ENCODE measurements at regions not wholly inside any gene's neighbourhood (a gene's known extent, or its start where the extent isn't known, plus 50 kb on each side); places are given as distances from the start of the nearest gene placed in this dataset.

GRCh38 chr10:23718946-23719345, 280.1 kb downstream of the OTUD1 start:
- no peak for TF ChIP-seq POLR2A (IDR thresholded peaks at IDR 0.05; ENCODE audit: low read depth, low read length)
- no peak for TF ChIP-seq EZH2 (IDR thresholded peaks at IDR 0.05; ENCODE audit: borderline replicate concordance, low read depth, low read length, severe bottlenecking)
- no peak for TF ChIP-seq GATA2 (IDR thresholded peaks at IDR 0.05; ENCODE audit: insufficient read depth, insufficient read length, low read depth, low read length)
- TF ChIP-seq FOS (IDR thresholded peaks at IDR 0.05; ENCODE audit: borderline replicate concordance, insufficient read depth, low read length) = no peak
- no peak for TF ChIP-seq JUN (IDR thresholded peaks at IDR 0.05; ENCODE audit: borderline replicate concordance, insufficient read depth, insufficient read length, low read depth)
- TF ChIP-seq CTCF (IDR thresholded peaks at IDR 0.05; ENCODE audit: extremely low read depth in 1 of 2, insufficient read depth in 1 of 2, low read depth in 1 of 2, low read length in 2 of 2) = no peak
- no peak for TF ChIP-seq MYC (IDR thresholded peaks at IDR 0.05; ENCODE audit: low read depth, low read length)
- TF ChIP-seq POLR2AphosphoS5 (IDR thresholded peaks at IDR 0.05; ENCODE audit: insufficient read depth, low read depth, low read length) = no peak
- TF ChIP-seq MAX (IDR thresholded peaks at IDR 0.05; ENCODE audit: insufficient read depth, insufficient read length) = no peak
- H3K4me3 ChIP-seq (replicated peaks in 1 of 3; ENCODE audit: insufficient read depth in 1 of 3, low read depth in 1 of 3, low read length in 3 of 3) = no peak overlapping the region
- no peaks in the 10 kb centered on the region for H3K9me1 ChIP-seq (replicated peaks; ENCODE audit: control insufficient read depth, extremely low read depth, insufficient read depth, low read length)
- CTCF ChIA-PET = no interaction called here
- POLR2A ChIA-PET = no interaction called here
- H3K4me2 ChIP-seq (ENCODE audit: insufficient read depth, low read length) = no peak overlapping the region
- DNase-seq (ENCODE audit: low read depth, low spot score) (no peak), FAIRE-seq (no peak)
- no peak overlapping the region for H3K27ac ChIP-seq (ENCODE audit: insufficient read depth, low read depth, low read length)
- no peak overlapping the region for H3K9ac ChIP-seq (replicated peaks; ENCODE audit: extremely low read depth, insufficient read depth, low read length)
- dilution Hi-C loops (cut with MboI; ENCODE audit: extremely low pct_ligation_motif_present, low sequenced_read_pairs) (no loop called here), intact Hi-C loops (cut with micrococcal nuclease) (no loop called here)
- H3K9me3 ChIP-seq (replicated peaks; ENCODE audit: control insufficient read depth, insufficient read depth, low read length) = peaks cover 2% of the 10 kb centered on the region
- no peaks in the 10 kb centered on the region for H3K4me1 ChIP-seq (ENCODE audit: control insufficient read depth, extremely low read depth, insufficient read depth, low read length)
- H2AFZ ChIP-seq (ENCODE audit: low read depth, low read length) = no peak overlapping the region
- BruUV-seq (replicated peaks) = no TSS peak
- H4K20me1 ChIP-seq (replicated peaks; ENCODE audit: control insufficient read depth, extremely low read depth, insufficient read depth, low read length) = no peaks in the 10 kb centered on the region
- H3K27me3 ChIP-seq (ENCODE audit: control insufficient read depth in 2 of 2, insufficient read depth in 2 of 2, low read length in 2 of 2) = no peaks in the 10 kb centered on the region
- H3K36me3 ChIP-seq (ENCODE audit: control insufficient read depth in 2 of 2, extremely low read depth in 1 of 2, insufficient read depth in 2 of 2, low read length in 2 of 2) = no peaks in the 10 kb centered on the region
- H3K79me2 ChIP-seq (ENCODE audit: control insufficient read depth, insufficient read depth, low read length) = no peaks in the 10 kb centered on the region
